Stimulated activated naive CD8-positive, alpha-beta T cell treated with anti-CD3 and anti-CD28 coated beads, Interleukin-15, amount 100 ng/mL, for 72 hours (primary cell): ENCODE measurements at regions not wholly inside any gene's neighbourhood (a gene's known extent, or its start where the extent isn't known, plus 50 kb on each side); places are given as distances from the start of the nearest gene placed in this dataset.
A peak's percentile ranks its signal among the peaks of the same experiment; 100 is the strongest.

Experiments used
- ATAC-seq: fragments of 150-1000 bp; cut with Tn5 transposase; 2 replicates; pipeline ENCODE4 v1.10.0; 2021; ENCODE audit warnings: mild to moderate bottlenecking, moderate library complexity
- DNase-seq, 2 donors: peaks; one replicate each; pipeline ENCODE4 v3.0.0; 2021 to 2022
- H3K27ac Mint-ChIP-seq, 2 donors: one replicate each; pipeline ENCODE4 v1.8.0; 2022; ENCODE audit warnings: mild to moderate bottlenecking in 2 of 2, mixed read lengths in 2 of 2, moderate library complexity in 2 of 2
- H3K27me3 Mint-ChIP-seq: one replicate; pipeline ENCODE4 v1.8.0; 2022; ENCODE audit warnings: mixed read lengths
- H3K4me1 Mint-ChIP-seq: one replicate; pipeline ENCODE4 v1.8.0; 2022; ENCODE audit warnings: mild to moderate bottlenecking, mixed read lengths
- H3K4me3 Mint-ChIP-seq, 2 donors: one replicate each; pipeline ENCODE4 v1.8.0; 2022; ENCODE audit warnings: mild to moderate bottlenecking in 2 of 2, mixed read lengths in 2 of 2, moderate library complexity in 1 of 2
- H3K9me3 Mint-ChIP-seq, 2 donors: one replicate each; pipeline ENCODE4 v1.8.0; 2022; ENCODE audit warnings: mixed read lengths in 2 of 2

DNA sequence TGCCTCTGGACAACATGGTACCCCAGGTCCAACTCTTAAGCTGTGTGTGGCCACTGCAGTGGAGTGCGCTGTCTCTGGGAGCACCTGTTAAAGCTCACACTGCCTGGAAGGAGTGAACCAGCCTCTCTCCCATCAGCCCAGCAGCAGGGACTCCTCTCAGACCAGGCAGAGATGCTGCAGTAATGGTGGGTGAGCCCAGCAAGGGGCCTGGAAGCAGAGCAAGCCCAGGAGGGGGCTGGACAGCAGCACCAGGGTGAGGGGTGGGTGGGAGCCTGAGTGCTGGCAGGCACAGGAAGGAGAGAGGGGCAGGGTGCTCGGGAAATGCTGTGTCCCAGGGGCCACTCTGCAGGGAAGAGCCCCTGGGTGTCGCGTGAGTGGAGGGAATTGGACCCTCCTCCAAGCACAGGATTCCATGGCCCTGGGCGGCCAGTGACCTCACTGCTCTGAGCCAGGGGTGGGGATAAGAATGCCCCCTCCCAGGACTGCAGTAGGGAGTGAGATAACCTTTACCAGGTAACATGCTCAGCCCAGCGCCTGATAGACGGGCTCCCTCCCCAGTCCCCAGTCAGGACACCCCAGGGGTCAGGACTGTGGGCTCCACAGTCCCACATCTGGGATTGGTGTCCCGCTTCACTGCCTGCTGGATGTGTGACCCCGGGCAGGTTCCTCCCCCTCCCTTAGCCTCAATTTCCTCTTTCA lies 313.1 kb downstream of the MATN1 start:
- no peaks in the 10 kb centered on the region for H3K4me1 Mint-ChIP-seq
- H3K4me3 Mint-ChIP-seq = no peak overlapping the region
- H3K27ac Mint-ChIP-seq = no peak overlapping the region
- DNase-seq (no peak), ATAC-seq (no peak)
- peaks cover 13% of the 10 kb centered on the region for H3K27me3 Mint-ChIP-seq
- H3K9me3 Mint-ChIP-seq = no peaks in the 10 kb centered on the region

GRCh38 chr1:30409476-30410152 lies 313.8 kb downstream of the MATN1 start:
- ATAC-seq (no peak), DNase-seq (no peak)
- Mint-ChIP-seq H3K9me3 (no peaks in the 10 kb centered on the region), H3K4me1 (no peaks in the 10 kb centered on the region), H3K27me3 (peaks cover 13% of the 10 kb centered on the region), H3K27ac (peak overlapping the region in 1 of 2 donors; percentile 16), H3K4me3 (no peak overlapping the region)

DNA sequence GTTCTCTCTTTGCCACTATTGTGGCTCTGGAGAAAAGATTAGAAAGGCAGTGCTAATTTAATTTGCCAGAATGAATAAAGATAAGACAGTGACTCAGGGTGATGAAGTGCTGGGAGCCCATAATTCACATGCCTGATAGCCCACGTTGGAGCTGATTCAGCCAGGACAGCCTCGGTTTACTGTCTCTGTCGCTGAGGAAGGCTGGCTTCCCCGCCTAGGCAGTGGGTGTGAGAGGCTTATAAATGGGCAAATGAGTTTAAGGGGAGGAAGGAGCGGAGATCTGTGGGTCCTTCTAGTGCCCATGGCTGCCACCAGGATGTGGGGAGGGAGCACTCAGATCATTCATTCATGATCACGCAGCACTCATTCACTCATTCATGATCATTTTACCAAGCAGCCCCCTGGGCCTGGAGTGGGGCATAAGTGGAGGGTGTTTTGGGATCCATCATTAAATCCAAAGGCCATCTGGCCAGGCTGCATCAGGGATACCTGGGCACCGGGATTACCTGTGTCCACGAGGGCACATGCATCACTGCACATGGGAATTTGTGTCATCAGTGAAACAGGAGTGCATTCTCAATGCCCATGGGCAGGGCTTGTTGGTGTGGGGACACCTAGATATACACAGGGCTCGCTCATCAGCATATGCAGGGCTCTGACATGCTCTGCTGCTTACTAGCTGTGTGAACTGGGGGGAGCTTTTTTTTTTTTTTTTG lies 315.4 kb downstream of the MATN1 start:
- ATAC-seq (no peak), DNase-seq (no peak)
- peaks cover 6% of the 10 kb centered on the region for H3K27me3 Mint-ChIP-seq
- no peaks in the 10 kb centered on the region for H3K9me3 Mint-ChIP-seq
- H3K4me1 Mint-ChIP-seq = no peaks in the 10 kb centered on the region
- H3K27ac Mint-ChIP-seq = no peak overlapping the region
- H3K4me3 Mint-ChIP-seq = no peak overlapping the region

DNA sequence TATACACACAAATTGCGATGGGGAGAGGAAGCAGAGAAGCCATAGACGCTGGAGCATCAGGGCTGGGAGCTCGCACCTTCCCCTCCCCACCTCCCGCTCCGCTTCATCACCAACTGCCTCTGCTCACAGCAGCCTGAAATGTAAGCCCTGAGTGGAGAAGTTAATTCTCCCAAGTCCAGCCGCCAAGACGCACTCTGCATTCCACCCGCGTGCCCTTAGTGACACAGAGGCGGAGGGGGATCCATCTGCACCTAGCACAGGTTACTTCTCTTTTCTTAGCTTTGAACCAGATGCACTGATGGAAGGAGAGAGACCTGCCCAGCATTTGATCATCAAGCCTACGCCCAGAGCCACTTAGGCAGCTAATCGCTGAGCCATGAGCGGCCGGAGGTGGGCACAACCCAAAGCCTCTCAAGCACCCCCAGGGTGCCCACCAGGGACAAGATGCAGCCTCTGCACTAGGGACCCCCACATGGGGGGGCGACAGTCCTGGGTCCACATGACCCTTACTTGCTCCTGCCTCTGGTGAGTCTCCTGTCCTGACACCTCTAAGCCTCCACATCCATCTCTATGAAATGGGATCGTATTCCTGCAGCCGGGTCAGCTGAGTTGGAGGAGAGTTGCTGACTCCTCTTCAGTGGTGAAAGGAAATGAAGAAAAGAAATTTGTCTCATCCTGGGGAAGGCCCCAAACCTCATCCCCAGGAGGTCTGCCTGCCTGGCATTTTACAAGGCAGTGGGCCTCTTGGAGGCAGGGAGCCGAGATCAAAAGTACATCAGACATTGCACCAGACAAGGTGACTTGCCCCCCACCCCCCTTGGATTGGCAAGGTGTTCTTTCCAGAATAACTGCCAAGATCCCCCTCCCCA lies 316.2 kb downstream of the MATN1 start:
- no peak overlapping the region for H3K27ac Mint-ChIP-seq
- no peaks in the 10 kb centered on the region for H3K4me1 Mint-ChIP-seq
- ATAC-seq (no peak), DNase-seq (no peak)
- no peaks in the 10 kb centered on the region for H3K9me3 Mint-ChIP-seq
- peaks cover 13% of the 10 kb centered on the region for H3K27me3 Mint-ChIP-seq
- no peak overlapping the region for H3K4me3 Mint-ChIP-seq

DNA sequence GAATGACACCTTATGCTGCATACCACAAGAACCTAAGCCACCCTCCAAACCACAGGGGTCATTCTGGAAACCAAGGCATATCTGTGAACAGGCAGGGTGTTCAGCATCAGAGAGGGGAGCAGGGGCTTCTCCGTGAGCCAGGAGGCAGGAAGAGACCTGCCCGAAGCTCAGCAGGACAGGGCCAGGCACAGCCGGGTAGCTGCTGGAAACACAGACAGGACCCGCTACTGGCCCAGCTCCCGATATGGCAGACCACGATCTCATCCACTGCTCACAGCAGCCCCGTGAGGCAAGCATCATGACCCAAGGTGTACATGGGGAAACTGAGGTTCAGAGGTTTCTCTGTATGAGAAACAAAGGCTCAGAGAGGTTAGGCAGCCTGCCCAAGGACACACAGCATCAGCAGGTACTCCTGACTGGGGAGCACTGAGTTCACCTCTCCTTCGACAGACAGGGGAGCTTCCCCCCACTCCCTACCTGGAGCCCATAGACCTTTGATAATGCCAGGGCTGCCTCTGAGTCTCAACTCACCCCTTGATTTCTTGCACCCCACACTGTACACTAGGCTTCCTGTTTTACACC lies 317.7 kb downstream of the MATN1 start:
- Mint-ChIP-seq H3K4me1 (no peaks in the 10 kb centered on the region), H3K9me3 (no peaks in the 10 kb centered on the region), H3K27ac (no peak overlapping the region), H3K4me3 (no peak overlapping the region), H3K27me3 (peaks cover 14% of the 10 kb centered on the region)
- DNase-seq (no peak), ATAC-seq (no peak)

- DNase-seq (no peak), ATAC-seq (no peak)
- H3K27ac Mint-ChIP-seq = no peak overlapping the region
- no peak overlapping the region for H3K4me3 Mint-ChIP-seq
- H3K4me1 Mint-ChIP-seq = no peaks in the 10 kb centered on the region
- peaks cover 14% of the 10 kb centered on the region for H3K27me3 Mint-ChIP-seq
- H3K9me3 Mint-ChIP-seq = no peaks in the 10 kb centered on the region
Observed at GRCh38 chr1:30405081-30405480, 318.3 kb downstream of the MATN1 start.

GRCh38 chr1:30404341-30404740 lies 319.0 kb downstream of the MATN1 start:
- H3K27me3 Mint-ChIP-seq = peaks cover 14% of the 10 kb centered on the region
- ATAC-seq (no peak), DNase-seq (no peak)
- H3K4me3 Mint-ChIP-seq = no peak overlapping the region
- H3K4me1 Mint-ChIP-seq = no peaks in the 10 kb centered on the region
- peak overlapping the region in 1 of 2 donors; percentile 45 for H3K27ac Mint-ChIP-seq
- H3K9me3 Mint-ChIP-seq = no peaks in the 10 kb centered on the region

DNA sequence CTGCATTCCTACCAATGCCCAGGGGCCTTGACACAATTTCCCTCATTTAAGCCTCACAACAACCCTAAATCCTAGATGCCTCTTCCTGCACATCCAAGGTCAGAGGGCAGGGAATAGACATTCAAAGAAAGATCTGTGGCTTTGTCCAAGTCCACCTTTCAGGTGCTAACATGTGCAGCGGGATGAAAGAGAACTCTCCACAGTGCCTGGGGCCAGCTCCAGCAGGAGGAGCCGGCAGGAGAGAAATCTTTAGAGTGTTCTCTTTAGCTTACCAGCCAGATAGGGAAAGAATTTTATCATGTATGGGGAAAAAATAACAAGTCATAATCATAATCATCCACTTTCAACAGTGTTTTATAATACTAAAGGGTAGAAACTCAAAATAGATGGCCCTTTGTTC lies 319.7 kb downstream of the MATN1 start:
- no peak for ATAC-seq
- Mint-ChIP-seq H3K4me1 (no peaks in the 10 kb centered on the region), H3K27ac (no peak overlapping the region), H3K4me3 (no peak overlapping the region), H3K9me3 (no peaks in the 10 kb centered on the region), H3K27me3 (peaks cover 8% of the 10 kb centered on the region)
- DNase-seq = no peak

- Mint-ChIP-seq H3K4me3 (no peak overlapping the region), H3K9me3 (no peaks in the 10 kb centered on the region), H3K27me3 (peaks cover 7% of the 10 kb centered on the region), H3K4me1 (no peaks in the 10 kb centered on the region), H3K27ac (no peak overlapping the region)
- DNase-seq (no peak), ATAC-seq (no peak)
Observed at GRCh38 chr1:30403061-30403645, 320.2 kb downstream of the MATN1 start.

DNA sequence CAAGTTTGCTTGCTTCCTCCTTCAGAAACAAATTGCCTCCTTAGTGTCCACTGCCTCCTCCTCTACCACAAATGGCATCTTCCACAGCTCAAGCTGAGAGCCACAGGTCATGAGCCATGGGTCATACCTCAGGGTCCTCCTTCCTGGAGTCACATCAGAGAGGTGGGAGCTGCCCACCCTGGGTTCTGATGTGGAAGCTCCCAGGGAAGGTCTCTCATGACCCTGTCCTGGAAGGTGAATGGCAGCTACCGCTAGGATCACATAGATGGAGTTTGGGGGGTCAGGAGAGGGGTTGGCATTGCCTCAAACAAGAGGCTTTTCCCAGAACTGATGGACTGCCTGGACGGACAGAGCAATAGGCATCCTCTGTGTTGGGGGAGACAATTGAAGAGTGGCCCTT lies 321.4 kb downstream of the MATN1 start:
- Mint-ChIP-seq H3K27me3 (peaks cover 7% of the 10 kb centered on the region), H3K4me3 (no peak overlapping the region), H3K9me3 (no peaks in the 10 kb centered on the region), H3K4me1 (no peaks in the 10 kb centered on the region), H3K27ac (no peak overlapping the region)
- DNase-seq (no peak), ATAC-seq (no peak)

DNA sequence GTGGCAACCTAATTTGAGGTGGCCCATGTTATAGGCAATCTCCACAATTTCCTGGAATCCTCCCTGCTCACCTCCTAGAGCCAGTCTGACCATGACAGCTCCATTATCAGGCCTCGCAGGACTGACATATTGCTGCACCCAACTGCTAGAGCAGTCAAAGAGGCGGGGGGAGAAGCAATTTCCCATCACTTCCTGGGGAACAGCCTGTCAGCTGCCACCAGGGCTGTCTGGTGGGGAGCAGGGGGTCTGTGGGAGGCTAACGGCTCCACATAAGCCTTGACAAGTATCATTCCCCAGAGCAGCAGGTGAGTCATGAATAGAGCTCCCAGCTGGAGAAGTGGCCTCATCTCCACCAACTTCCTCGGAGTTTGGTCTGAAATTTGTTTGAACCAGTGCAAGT lies 322.9 kb downstream of the MATN1 start:
- Mint-ChIP-seq H3K27me3 (peaks cover 7% of the 10 kb centered on the region), H3K4me1 (no peaks in the 10 kb centered on the region), H3K27ac (no peak overlapping the region), H3K9me3 (no peaks in the 10 kb centered on the region), H3K4me3 (no peak overlapping the region)
- DNase-seq (no peak), ATAC-seq (no peak)

DNA sequence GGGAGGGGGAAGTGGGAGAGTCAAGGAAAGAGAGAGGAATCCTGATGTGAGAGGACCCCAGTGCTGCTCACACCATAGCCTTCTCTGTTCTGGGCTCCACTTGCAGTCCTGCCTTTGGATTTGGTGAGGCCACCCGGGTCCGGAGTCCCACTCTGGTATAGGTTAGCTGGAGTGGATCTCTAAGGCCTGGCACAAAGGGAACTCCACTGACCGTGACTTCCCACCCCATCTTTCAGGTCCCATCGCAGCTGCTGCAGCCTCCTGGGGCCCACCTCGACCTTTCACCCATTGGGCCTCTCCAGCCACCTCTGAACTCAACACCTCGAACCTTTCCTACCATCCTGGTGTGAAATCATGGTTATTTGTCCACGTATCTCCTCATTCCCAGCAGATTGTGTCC lies 324.4 kb downstream of the MATN1 start:
- ATAC-seq = no peak
- peaks cover 7% of the 10 kb centered on the region for H3K27me3 Mint-ChIP-seq
- no peaks in the 10 kb centered on the region for H3K4me1 Mint-ChIP-seq
- H3K4me3 Mint-ChIP-seq = no peak overlapping the region
- no peak for DNase-seq
- no peaks in the 10 kb centered on the region for H3K9me3 Mint-ChIP-seq
- no peak overlapping the region for H3K27ac Mint-ChIP-seq

DNA sequence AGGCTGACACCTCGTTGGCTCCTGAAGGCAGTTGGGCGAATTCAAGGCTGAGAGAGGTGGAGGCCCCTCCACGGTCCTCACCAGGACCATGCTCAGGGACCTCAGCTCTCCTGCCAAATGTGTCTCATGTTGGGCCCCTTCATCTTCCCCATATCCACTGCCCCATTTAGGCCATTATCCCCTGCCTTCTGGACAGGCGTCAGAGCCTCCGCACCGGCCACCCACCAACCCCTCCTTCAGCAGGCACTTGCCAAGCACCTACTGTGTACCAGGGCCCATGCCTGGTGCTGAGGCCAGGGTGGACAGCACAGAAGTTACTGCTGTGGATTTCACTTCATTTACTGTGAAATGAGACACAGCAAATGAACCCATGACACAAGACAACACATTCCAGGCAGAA lies 325.8 kb downstream of the MATN1 start:
- ATAC-seq = no peak
- Mint-ChIP-seq H3K27ac (peak overlapping the region in 1 of 2 donors; percentile 3), H3K9me3 (no peaks in the 10 kb centered on the region), H3K4me3 (no peak overlapping the region), H3K27me3 (peaks cover 9% of the 10 kb centered on the region), H3K4me1 (no peaks in the 10 kb centered on the region)
- no peak for DNase-seq

DNA sequence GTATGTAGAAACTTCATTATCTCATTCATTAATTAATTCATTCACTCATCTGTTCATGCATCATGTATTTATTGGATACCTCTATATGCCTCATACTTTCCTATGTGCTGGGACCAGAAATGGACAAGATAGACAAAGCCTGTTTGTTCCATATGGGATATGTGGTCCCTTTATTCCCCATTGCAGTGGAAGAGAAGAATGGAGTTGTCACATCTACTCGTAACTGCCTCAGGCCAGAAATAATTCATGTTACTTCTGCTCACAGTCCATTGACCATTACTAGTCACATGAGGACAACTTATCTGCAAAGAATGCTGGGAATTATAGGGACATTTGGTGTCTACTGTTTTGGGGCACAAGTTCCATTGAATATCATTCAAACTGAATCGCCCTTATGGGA lies 327.8 kb downstream of the MATN1 start:
- ATAC-seq = no peak

DNA sequence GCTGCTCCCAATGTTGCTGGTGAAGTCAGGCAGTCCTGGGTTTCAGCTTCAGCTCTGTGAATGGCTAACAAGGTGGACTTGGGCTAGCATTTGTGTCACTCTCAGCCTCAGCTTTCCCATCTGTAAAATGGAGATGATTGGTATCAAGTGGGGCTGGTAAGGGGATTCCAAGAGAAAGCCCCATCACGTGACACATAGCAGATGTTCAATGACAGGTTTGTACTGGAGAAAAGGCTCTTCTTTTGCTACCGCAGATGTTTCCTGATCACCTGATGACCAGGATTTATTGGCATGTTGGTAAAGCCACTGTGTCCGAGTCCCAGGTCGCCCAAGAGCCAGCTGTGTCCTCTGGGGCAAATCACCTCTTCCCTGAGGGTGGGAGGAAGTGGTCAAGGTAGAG lies 335.0 kb downstream of the MATN1 start:
- H3K9me3 Mint-ChIP-seq = no peaks in the 10 kb centered on the region
- peaks cover 44% of the 10 kb centered on the region for H3K27me3 Mint-ChIP-seq
- no peak for DNase-seq
- no peak overlapping the region for H3K4me3 Mint-ChIP-seq
- no peak for ATAC-seq
- no peaks in the 10 kb centered on the region for H3K4me1 Mint-ChIP-seq
- no peak overlapping the region for H3K27ac Mint-ChIP-seq

More for the DNA sequence above, 327.8 kb downstream of the MATN1 start:
- Mint-ChIP-seq H3K9me3 (no peaks in the 10 kb centered on the region), H3K27ac (no peak overlapping the region), H3K4me1 (no peaks in the 10 kb centered on the region), H3K27me3 (peaks cover 10% of the 10 kb centered on the region), H3K4me3 (no peak overlapping the region)
- DNase-seq = no peak
